Neural cell (in vitro differentiated cells): ENCODE measurements at regions not wholly inside any gene's neighbourhood (a gene's known extent, or its start where the extent isn't known, plus 50 kb on each side); places are given as distances from the start of the nearest gene placed in this dataset.

Experiments
- H2AFZ ChIP-seq: fragments of 200-600, 300-800 bp; sonication (generic), shearing (Covaris generic); 2 replicates; pipeline ENCODE4 v1.6.0; 2014; ENCODE audit warnings: low read depth, mild to moderate bottlenecking, antibody characterized with exemption, low read length, moderate library complexity
- H3F3A ChIP-seq: fragments of 200-600 bp; shearing (Covaris generic); 2 replicates; pipeline ENCODE4 v1.6.1; 2016; ENCODE audit warnings: mild to moderate bottlenecking, moderate library complexity, mixed read lengths, antibody characterized with exemption, low read length; ENCODE audit not compliant: insufficient read depth, poor library complexity, severe bottlenecking
- H3K27ac ChIP-seq: fragments of 200-600, 300-800 bp; sonication (generic), shearing (Covaris generic); 2 replicates; pipeline ENCODE4 v1.5.1; 2014; ENCODE audit warnings: mild to moderate bottlenecking, low read length, moderate library complexity
- H3K27me3 ChIP-seq: fragments of 300-800, 200-600 bp; sonication (generic), shearing (Covaris generic); 2 replicates; pipeline ENCODE4 v1.6.0; 2014; ENCODE audit warnings: mild to moderate bottlenecking, low read depth, low read length, moderate library complexity; ENCODE audit not compliant: insufficient read depth
- H3K36me3 ChIP-seq: fragments of 300-800, 200-600 bp; sonication (generic), shearing (Covaris generic); 2 replicates; pipeline ENCODE4 v1.5.1; 2014; ENCODE audit warnings: mild to moderate bottlenecking, antibody characterized with exemption, low read length, moderate library complexity; ENCODE audit not compliant: insufficient read depth
- H3K4me2 ChIP-seq: fragments of 300-800, 200-600 bp; sonication (generic), shearing (Covaris generic); 2 replicates; pipeline ENCODE4 v1.6.0; 2014; ENCODE audit warnings: mild to moderate bottlenecking, low read length
- H3K4me3 ChIP-seq: fragments of 300-800, 200-600 bp; sonication (generic), shearing (Covaris generic); 2 replicates; pipeline ENCODE4 v1.5.1; 2014; ENCODE audit warnings: mild to moderate bottlenecking, low read length, moderate library complexity
- H3K79me2 ChIP-seq: fragments of 200-600 bp; shearing (Covaris generic); replicated peaks from 2 replicates; pipeline ENCODE4 v1.6.0; 2014; ENCODE audit warnings: mild to moderate bottlenecking, low read length, moderate library complexity; ENCODE audit not compliant: insufficient read depth
- H3K9ac ChIP-seq: fragments of 300-800, 200-600 bp; sonication (generic), shearing (Covaris generic); 2 replicates; pipeline ENCODE4 v1.6.1; 2016; ENCODE audit warnings: mild to moderate bottlenecking, low read length, mixed read lengths
- H3K9me2 ChIP-seq: fragments of 200-600 bp; shearing (Covaris generic); 2 replicates; pipeline ENCODE4 v1.6.1; 2016; ENCODE audit warnings: mild to moderate bottlenecking, low read length, mixed read lengths; ENCODE audit not compliant: insufficient read depth
- H3K9me3 ChIP-seq: fragments of 200-600, 300-800 bp; sonication (generic), shearing (Covaris generic); 2 replicates; pipeline ENCODE4 v1.6.1; 2016; ENCODE audit warnings: mild to moderate bottlenecking, mixed run types, low read length, moderate library complexity, mixed read lengths
- H4K20me1 ChIP-seq: fragments of 200-600 bp; shearing (Covaris generic); 2 replicates; pipeline ENCODE4 v1.6.1; 2016; ENCODE audit warnings: mild to moderate bottlenecking, mixed run types; ENCODE audit not compliant: insufficient read depth
- CTCF ChIP-seq: fragments of 450-650 bp; IDR thresholded peaks from 2 replicates; pipeline ENCODE4 v1.5.1; 2014; ENCODE audit warnings: antibody characterized with exemption, mild to moderate bottlenecking, moderate library complexity; ENCODE audit not compliant: poor library complexity, severe bottlenecking
- EP300 ChIP-seq: fragments of 450-650 bp; conservative IDR thresholded peaks from 2 replicates; pipeline ENCODE4 v1.6.1; 2014; ENCODE audit warnings: antibody characterized with exemption, mild to moderate bottlenecking, moderate library complexity; ENCODE audit not compliant: poor library complexity, severe bottlenecking
- EZH2 ChIP-seq: fragments of 200-600, 300-800 bp; shearing (Covaris generic), sonication (generic); IDR thresholded peaks from 2 replicates; pipeline ENCODE4 v1.6.1; 2014; ENCODE audit warnings: antibody characterized with exemption, low read length, borderline replicate concordance, mild to moderate bottlenecking; ENCODE audit not compliant: insufficient read depth, poor library complexity, severe bottlenecking
- MXI1 ChIP-seq: fragments of 450-650 bp; conservative IDR thresholded peaks from 2 replicates; pipeline ENCODE4 v1.6.1; 2014; ENCODE audit warnings: antibody characterized with exemption, mild to moderate bottlenecking; ENCODE audit not compliant: poor library complexity, severe bottlenecking
- POLR2AphosphoS5 ChIP-seq: IDR thresholded peaks from 2 replicates; pipeline ENCODE4 v1.6.1; 2012
- RAD21 ChIP-seq: fragments of 450-650 bp; conservative IDR thresholded peaks from 2 replicates; pipeline ENCODE4 v1.6.1; 2014; ENCODE audit warnings: antibody characterized with exemption, mild to moderate bottlenecking, moderate library complexity
- REST ChIP-seq: IDR thresholded peaks from 2 replicates; pipeline ENCODE4 v1.6.1; 2012; ENCODE audit warnings: borderline replicate concordance
- SMC3 ChIP-seq: fragments of 450-650 bp; conservative IDR thresholded peaks from 2 replicates; pipeline ENCODE4 v1.6.1; 2014; ENCODE audit warnings: antibody characterized with exemption, mild to moderate bottlenecking, moderate library complexity; ENCODE audit not compliant: poor library complexity
- TAF1 ChIP-seq: IDR thresholded peaks from 2 replicates; pipeline ENCODE4 v1.6.1; 2012; ENCODE audit warnings: low read depth

- H2AFZ ChIP-seq, result no peak overlapping the region
- no peaks in the 10 kb centered on the region for H3K9me2 ChIP-seq
- H3K27ac ChIP-seq, result no peak overlapping the region
- H3K79me2 ChIP-seq, result no peaks in the 10 kb centered on the region
- H3K27me3 ChIP-seq, result no peaks in the 10 kb centered on the region
- H3F3A ChIP-seq, result no peaks in the 10 kb centered on the region
- no peak overlapping the region for H3K4me2 ChIP-seq
- no peak overlapping the region for H3K4me3 ChIP-seq
- no peaks in the 10 kb centered on the region for H3K9me3 ChIP-seq
- no peak overlapping the region for H3K9ac ChIP-seq
- TF ChIP-seq RAD21 (no peak), POLR2AphosphoS5 (no peak), EZH2 (no peak), SMC3 (no peak), CTCF (no peak)
- H3K36me3 ChIP-seq, result no peaks in the 10 kb centered on the region
- H4K20me1 ChIP-seq, result no peaks in the 10 kb centered on the region
These were observed 442.1 kb upstream of the PDE3A start for GRCh38 chr12:19926266-19926665.

GRCh38 chr12:19927661-19928060 is 440.7 kb upstream of the PDE3A start:
- Histone ChIP-seq H3K4me2 (no peak overlapping the region), H3K27me3 (no peaks in the 10 kb centered on the region), H3K9me2 (no peaks in the 10 kb centered on the region), H3K9me3 (no peaks in the 10 kb centered on the region), H3K4me3 (no peak overlapping the region), H3K79me2 (no peaks in the 10 kb centered on the region), H4K20me1 (no peaks in the 10 kb centered on the region), H3K9ac (no peak overlapping the region), H3K27ac (no peak overlapping the region), H3F3A (no peaks in the 10 kb centered on the region), H2AFZ (no peak overlapping the region), H3K36me3 (no peaks in the 10 kb centered on the region)
- TF ChIP-seq TAF1 (no peak), MXI1 (no peak), EP300 (no peak), POLR2AphosphoS5 (no peak), EZH2 (no peak), REST (no peak), CTCF (no peak), RAD21 (no peak), SMC3 (no peak)
